ENCODE measurements at regions not wholly inside any gene's neighbourhood (a gene's known extent, or its start where the extent isn't known, plus 50 kb on each side); places are given as distances from the start of the nearest gene placed in this dataset.
"Not testable (repeated sequence)": the region's sequence is repeated elsewhere in the genome, so short reads cannot be mapped to it uniquely, and the experiment has no call there.

- not testable (repeated sequence) for TF ChIP-seq ZBTB8A, ZNF239 (tag by site-specific recombination; IDR thresholded peaks at IDR 0.05)
These were observed 161.5 kb upstream of the TPTE start for GRCh38 chr21:10359911-10360310.
